IMR-90 (cell line): ENCODE measurements at regions not wholly inside any gene's neighbourhood (a gene's known extent, or its start where the extent isn't known, plus 50 kb on each side); places are given as distances from the start of the nearest gene placed in this dataset.

Source experiments
- ATAC-seq: fragments of 200-7000 bp; cut with Tn5 transposase; 2 replicates; pipeline ENCODE4 v1.9.1; 2020; ENCODE audit warnings: low read depth, mild to moderate bottlenecking, moderate library complexity
- BruUV-seq: library from RNA; stranded (reverse); fragments of 400-500 nt; replicated peaks from 2 replicates; lab custom pipeline; 2021; lab: Mats Ljungman, UMichigan
- CTCF ChIA-PET: fragments of 300-600 bp; formaldehyde crosslinking; extraction: SDS; loops from one replicate; lab custom pipeline; 2021; ENCODE audit warnings: antibody characterized with exemption; lab: Yijun Ruan, JAX
- POLR2A ChIA-PET: fragments of 300-600 bp; sonication (Branson Sonifier 250); formaldehyde crosslinking; loops from one replicate; lab custom pipeline; 2022; ENCODE audit warnings: antibody characterized with exemption; ENCODE audit not compliant: unreplicated experiment; lab: Charles Lee
- DNase-seq: peaks from one replicate; pipeline ENCODE4 v3.0.0; 2013
- H2AFZ ChIP-seq: replicated peaks from 2 replicates; pipeline ENCODE3; 2013; ENCODE audit warnings: low read length, mild to moderate bottlenecking; ENCODE audit not compliant: poor library complexity
- H2AK5ac ChIP-seq: 2 replicates; pipeline ENCODE4 v1.6.1; 2013; ENCODE audit warnings: low read depth, low read length, inconsistent platforms
- H2AK9ac ChIP-seq: replicated peaks from 2 replicates; pipeline ENCODE3; 2013; ENCODE audit warnings: mild to moderate bottlenecking, low read depth, low read length, moderate library complexity; ENCODE audit not compliant: poor library complexity
- H2BK120ac ChIP-seq: 2 replicates; pipeline ENCODE4 v1.6.1; 2013; ENCODE audit warnings: low read depth, low read length, inconsistent platforms
- H2BK15ac ChIP-seq: 3 replicates; pipeline ENCODE4 v1.6.1; 2013; ENCODE audit warnings: low read depth, low read length, inconsistent platforms
- H2BK20ac ChIP-seq: 2 replicates; pipeline ENCODE4 v1.6.1; 2013; ENCODE audit warnings: low read depth, mild to moderate bottlenecking, inconsistent platforms, low read length, moderate library complexity
- H2BK5ac ChIP-seq: 2 replicates; pipeline ENCODE4 v1.6.1; 2013; ENCODE audit warnings: mild to moderate bottlenecking, low read depth, low read length, inconsistent platforms; ENCODE audit not compliant: poor library complexity, severe bottlenecking
- H3K14ac ChIP-seq: replicated peaks from 2 replicates; pipeline ENCODE4 v1.6.1; 2013; ENCODE audit warnings: low read depth, low read length, inconsistent platforms
- H3K18ac ChIP-seq: 2 replicates; pipeline ENCODE4 v1.6.1; 2013; ENCODE audit warnings: low read depth, low read length, control low read depth
- H3K23ac ChIP-seq: 2 replicates; pipeline ENCODE4 v1.6.1; 2013; ENCODE audit warnings: low read depth, low read length, inconsistent platforms
- H3K27ac ChIP-seq: 2 replicates; pipeline ENCODE4 v1.5.1; 2013; ENCODE audit warnings: mild to moderate bottlenecking, control low read depth, low read length; ENCODE audit not compliant: insufficient read depth
- H3K27me3 ChIP-seq: 2 replicates; pipeline ENCODE4 v1.6.1; 2013; ENCODE audit warnings: low read length; ENCODE audit not compliant: control insufficient read depth, insufficient read depth
- H3K36me3 ChIP-seq: 2 replicates; pipeline ENCODE4 v1.6.1; 2013; ENCODE audit warnings: low read length, mixed read lengths; ENCODE audit not compliant: control insufficient read depth, insufficient read depth
- H3K4ac ChIP-seq: 2 replicates; pipeline ENCODE4 v1.6.1; 2013; ENCODE audit warnings: low read depth, low read length, inconsistent platforms
- H3K4me1 ChIP-seq: 2 replicates; pipeline ENCODE4 v1.6.1; 2013; ENCODE audit warnings: low read length, mixed read lengths; ENCODE audit not compliant: control insufficient read depth, insufficient read depth
- H3K4me2 ChIP-seq: 2 replicates; pipeline ENCODE4 v1.6.1; 2013; ENCODE audit warnings: low read depth, mild to moderate bottlenecking, control low read depth, low read length, moderate library complexity
- H3K4me3 ChIP-seq: 2 replicates; pipeline ENCODE4 v1.5.1; 2013; ENCODE audit warnings: low read depth, mild to moderate bottlenecking, control low read depth, low read length, moderate library complexity; ENCODE audit not compliant: insufficient read depth
- H3K56ac ChIP-seq: 2 replicates; pipeline ENCODE4 v1.6.1; 2013; ENCODE audit warnings: low read length, inconsistent platforms; ENCODE audit not compliant: insufficient read depth; ENCODE audit errors: extremely low read depth
- H3K79me1 ChIP-seq, 2 experiments: 2 replicates each; pipeline ENCODE4 v1.6.1; 2013; ENCODE audit warnings: low read length in 2 of 2, inconsistent platforms in 1 of 2, low read depth in 1 of 2
- H3K9ac ChIP-seq: 2 replicates; pipeline ENCODE4 v1.6.1; 2013; ENCODE audit warnings: low read depth, low read length, control low read depth
- H3K9me1 ChIP-seq: 2 replicates; pipeline ENCODE4 v1.6.1; 2013; ENCODE audit warnings: low read length, inconsistent platforms; ENCODE audit not compliant: insufficient read depth
- H3K9me3 ChIP-seq: 2 replicates; pipeline ENCODE4 v1.6.1; 2013; ENCODE audit warnings: low read length; ENCODE audit not compliant: control insufficient read depth, insufficient read depth
- H4K20me1 ChIP-seq: 2 replicates; pipeline ENCODE4 v1.6.1; 2013; ENCODE audit warnings: low read length, inconsistent platforms; ENCODE audit not compliant: insufficient read depth
- H4K5ac ChIP-seq: 2 replicates; pipeline ENCODE4 v1.6.1; 2013; ENCODE audit warnings: mild to moderate bottlenecking, low read depth, low read length, control low read depth
- H4K8ac ChIP-seq, 2 experiments: 2 replicates each; pipeline ENCODE4 v1.6.1; 2013; ENCODE audit warnings: low read depth in 2 of 2, low read length in 2 of 2, control low read depth in 1 of 2, inconsistent platforms in 1 of 2
- H4K91ac ChIP-seq: 2 replicates; pipeline ENCODE4 v1.6.1; 2013; ENCODE audit warnings: low read depth, low read length, inconsistent platforms; ENCODE audit not compliant: insufficient read depth
- BHLHE40 ChIP-seq: fragments of 150-350 bp; IDR thresholded peaks from 2 replicates; pipeline ENCODE4 v1.6.1; 2016; ENCODE audit warnings: mild to moderate bottlenecking, low read depth, low read length
- ELK1 ChIP-seq: fragments of 150-350 bp; IDR thresholded peaks from 2 replicates; pipeline ENCODE4 v1.6.1; 2016; ENCODE audit warnings: low read depth, mild to moderate bottlenecking, low read length, moderate library complexity, borderline replicate concordance
- FOS ChIP-seq: fragments of 150-350 bp; IDR thresholded peaks from 2 replicates; pipeline ENCODE4 v1.6.1; 2016; ENCODE audit warnings: low read depth, low read length
- MAZ ChIP-seq: IDR thresholded peaks from 2 replicates; pipeline ENCODE4 v1.6.1; 2012; ENCODE audit warnings: low read depth, mild to moderate bottlenecking, low read length, improper control_type of control experiment, moderate library complexity, borderline replicate concordance
- RCOR1 ChIP-seq: IDR thresholded peaks from 2 replicates; pipeline ENCODE4 v1.6.1; 2012; ENCODE audit warnings: mild to moderate bottlenecking, low read length, improper control_type of control experiment; ENCODE audit not compliant: insufficient replicate concordance
- USF2 ChIP-seq: fragments of 150-350 bp; IDR thresholded peaks from 2 replicates; pipeline ENCODE4 v1.6.1; 2017; ENCODE audit warnings: mild to moderate bottlenecking, antibody characterized with exemption, low read length, low read depth
- WGBS, 2 experiments: methylation state at CpG; one replicate each; pipeline versions ENCODE4 v1.1.5 to v1.1.7; 2013; ENCODE audit warnings: missing lambda C conversion rate in 2 of 2; ENCODE audit not compliant: insufficient read length in 1 of 2; ENCODE audit errors: extremely low coverage in 2 of 2; 5-methylcytosine and 5-hydroxymethylcytosine counted together
- dilution Hi-C: fragments of 300-500 bp; cut with HindIII; formaldehyde crosslinking; loops from one replicate; pipeline ENCODE4 v1.14.3; 2018; ENCODE audit warnings: low sequenced_read_pairs; ENCODE audit not compliant: unreplicated experiment
- in situ Hi-C: fragments of 300-500 bp; cut with MboI; formaldehyde crosslinking; loops from 3 replicates; pipeline ENCODE4 v1.14.3; 2019; ENCODE audit warnings: low sequenced_read_pairs, inconsistent platforms, mixed read lengths
- intact Hi-C: fragments of 100-400 bp; cut with micrococcal nuclease; formaldehyde crosslinking; loops from 2 replicates; pipeline ENCODE4 v1.10.0; 2022

DNA sequence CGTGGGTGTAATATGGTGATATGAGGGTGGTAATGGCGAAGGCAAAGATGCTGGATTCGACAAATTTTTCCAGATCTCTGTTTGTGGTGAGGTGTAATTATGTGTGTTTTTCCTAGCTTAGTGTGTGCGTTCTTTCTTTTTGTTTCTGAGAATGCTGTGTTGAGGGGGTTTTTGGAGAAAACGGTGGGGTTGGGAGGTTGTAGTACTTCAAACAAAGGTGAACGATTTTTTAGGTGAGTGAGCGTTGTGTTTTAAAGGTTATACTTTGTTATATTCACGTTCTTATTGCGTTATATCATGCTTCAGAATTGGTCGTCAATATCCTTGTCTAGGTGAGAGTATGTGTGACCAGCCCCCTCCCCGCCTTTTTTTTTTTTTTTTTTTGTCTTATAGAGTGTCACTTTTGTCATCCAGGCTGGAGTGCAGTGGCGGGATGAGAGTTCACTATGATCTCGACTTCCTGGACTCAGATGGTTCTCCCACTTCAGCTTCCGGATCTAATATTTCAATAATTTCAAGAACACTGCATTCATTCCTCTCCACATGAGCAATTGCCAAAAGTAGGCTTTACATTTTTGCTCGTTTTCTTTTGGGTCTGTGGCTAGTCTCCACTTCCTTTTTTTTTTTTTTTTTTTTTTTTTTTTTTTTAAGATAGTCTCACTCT, 82.2 kb upstream of the RNU2-1 start:
- H2AK9ac ChIP-seq = peak overlapping the region; percentile 95
- H2BK5ac ChIP-seq = no peak overlapping the region
- no peak overlapping the region for H2BK120ac ChIP-seq
- no peaks in the 10 kb centered on the region for H3K4me1 ChIP-seq
- DNase-seq = no peak
- no peak overlapping the region for H3K27ac ChIP-seq
- no peaks in the 10 kb centered on the region for H3K36me3 ChIP-seq
- TF ChIP-seq ELK1 (no peak), RCOR1 (no peak), FOS (no peak), BHLHE40 (no peak), USF2 (no peak), MAZ (no peak)
- in situ Hi-C loops = loop anchor here (25.0 kb wide), 3 partner anchors 104 to 629 kb away; partner anchors contain the start of genes CCR10, CNTNAP1, PLEKHH3 and TMEM106A
- H2BK15ac ChIP-seq = no peak overlapping the region
- H3K4me2 ChIP-seq = no peak overlapping the region
- no peaks in the 10 kb centered on the region for H3K27me3 ChIP-seq
- H3K9me3 ChIP-seq = peaks cover 4% of the 10 kb centered on the region; the same call in 1 of the 2 replicates
- peak overlapping the region; percentile 99 for H2AFZ ChIP-seq
- H3K23ac ChIP-seq = no peak overlapping the region
- ATAC-seq = no peak
- intact Hi-C loops = loop anchor here (1.0 to 10.0 kb wide), 2 partner anchors 105 to 321 kb away; partner anchors contain the start of genes RPL27 and TMEM106A
- no peak overlapping the region for H4K5ac ChIP-seq
- H2BK20ac ChIP-seq = no peak overlapping the region
- POLR2A ChIA-PET = interaction anchor here (0.5 to 2.8 kb wide), 12 partner anchors 9 to 466 kb away, joined by 3 to 68 read pairs (median 6); partner anchors contain the start of genes DHX8, TMEM106A and VAT1
- H3K4ac ChIP-seq = no peak overlapping the region
- no peaks in the 10 kb centered on the region for H3K79me1 ChIP-seq
- no peak overlapping the region for H3K56ac ChIP-seq
- no peak overlapping the region for H4K91ac ChIP-seq
- no peak overlapping the region for H2AK5ac ChIP-seq
- CTCF ChIA-PET = interaction anchor here (0.7 kb wide), 1 partner anchor 367 kb away, joined by 3 read pairs; no protein-coding TSS in a partner anchor
- dilution Hi-C loops = no loop called here
- TSS peak; percentile 100 for BruUV-seq
- no peak overlapping the region for H3K9ac ChIP-seq
- no peak overlapping the region for H3K14ac ChIP-seq
- H3K4me3 ChIP-seq = no peak overlapping the region
- no peak overlapping the region for H4K8ac ChIP-seq
- H3K9me1 ChIP-seq = no peaks in the 10 kb centered on the region
- no peak overlapping the region for H3K18ac ChIP-seq
- no peaks in the 10 kb centered on the region for H4K20me1 ChIP-seq
- WGBS, 2 experiments = 6% methylated on average over 3 of the region's 15 CpGs; no CpG with 5 or more reads in 1 of the 2 experiments
